ENCODE measurements at regions not wholly inside any gene's neighbourhood (a gene's known extent, or its start where the extent isn't known, plus 50 kb on each side); places are given as distances from the start of the nearest gene placed in this dataset.
A peak's percentile ranks its signal among the peaks of the same experiment; 100 is the strongest.

DNA sequence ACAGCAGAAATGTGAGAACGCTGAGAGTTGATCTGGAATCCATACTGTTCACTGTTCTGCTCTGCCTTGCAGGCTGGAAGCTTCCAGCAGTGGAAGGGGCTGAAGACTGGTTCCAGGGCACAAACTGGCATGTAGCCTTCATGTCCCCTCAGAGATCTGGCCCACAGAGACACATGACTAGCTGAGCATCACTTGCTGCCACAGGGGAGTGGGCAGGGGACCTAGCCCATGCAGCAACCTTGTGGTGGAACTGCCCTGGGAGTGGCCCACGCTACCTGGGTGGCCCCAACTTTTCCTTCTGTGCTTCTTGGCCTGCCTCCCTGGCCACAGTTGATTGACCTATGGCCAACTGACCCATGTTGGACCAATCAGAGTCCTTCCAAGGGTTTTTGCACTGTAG is 98.1 kb downstream of the TPRA1 start:
- Histone ChIP-seq H3K9me3 (replicated peaks in 1 of 2; ENCODE audit: control insufficient read depth in 1 of 2, insufficient read depth in 1 of 2, low read length in 2 of 2) (no peaks in the 10 kb centered on the region), H3K79me2 (ENCODE audit: insufficient read depth, low read length) (no peaks in the 10 kb centered on the region), H4K20me1 (ENCODE audit: insufficient read depth, low read length) (no peaks in the 10 kb centered on the region), H3K4me2 (replicated peaks; ENCODE audit: extremely low read depth, low read length, poor library complexity, severe bottlenecking) (no peak overlapping the region), H3K27me3 (ENCODE audit: control insufficient read depth in 2 of 2, insufficient read depth in 2 of 2, low read length in 2 of 2) (no peaks in the 10 kb centered on the region), H3K36me3 (replicated peaks in 1 of 2; ENCODE audit: control insufficient read depth in 1 of 2, insufficient read depth in 2 of 2, low read length in 2 of 2) (no peaks in the 10 kb centered on the region), H3K4me3 (replicated peaks in 1 of 3; ENCODE audit: low read depth in 2 of 3, low read length in 3 of 3) (no peak overlapping the region), H2AFZ (ENCODE audit: insufficient read depth, low read depth, low read length, poor library complexity, severe bottlenecking) (no peak overlapping the region), H3K4me1 (ENCODE audit: control insufficient read depth in 1 of 2, insufficient read depth in 2 of 2, low read length in 2 of 2) (no peaks in the 10 kb centered on the region), H3K27ac (ENCODE audit: low read depth in 1 of 2, low read length in 2 of 2) (no peak overlapping the region), H3K9ac (ENCODE audit: insufficient read depth, low read length, poor library complexity, severe bottlenecking) (no peak overlapping the region)
- 85% methylated on average over 2 of the region's 2 CpGs for WGBS (ENCODE audit: insufficient coverage)
- peak in 1 of 3 donors; percentile 1 for DNase-seq
- no peaks in the 10 kb centered on the region for H3K36me3 Mint-ChIP-seq
- H3K4me3 Mint-ChIP-seq = no peak overlapping the region
- TF ChIP-seq, protein P1, sequence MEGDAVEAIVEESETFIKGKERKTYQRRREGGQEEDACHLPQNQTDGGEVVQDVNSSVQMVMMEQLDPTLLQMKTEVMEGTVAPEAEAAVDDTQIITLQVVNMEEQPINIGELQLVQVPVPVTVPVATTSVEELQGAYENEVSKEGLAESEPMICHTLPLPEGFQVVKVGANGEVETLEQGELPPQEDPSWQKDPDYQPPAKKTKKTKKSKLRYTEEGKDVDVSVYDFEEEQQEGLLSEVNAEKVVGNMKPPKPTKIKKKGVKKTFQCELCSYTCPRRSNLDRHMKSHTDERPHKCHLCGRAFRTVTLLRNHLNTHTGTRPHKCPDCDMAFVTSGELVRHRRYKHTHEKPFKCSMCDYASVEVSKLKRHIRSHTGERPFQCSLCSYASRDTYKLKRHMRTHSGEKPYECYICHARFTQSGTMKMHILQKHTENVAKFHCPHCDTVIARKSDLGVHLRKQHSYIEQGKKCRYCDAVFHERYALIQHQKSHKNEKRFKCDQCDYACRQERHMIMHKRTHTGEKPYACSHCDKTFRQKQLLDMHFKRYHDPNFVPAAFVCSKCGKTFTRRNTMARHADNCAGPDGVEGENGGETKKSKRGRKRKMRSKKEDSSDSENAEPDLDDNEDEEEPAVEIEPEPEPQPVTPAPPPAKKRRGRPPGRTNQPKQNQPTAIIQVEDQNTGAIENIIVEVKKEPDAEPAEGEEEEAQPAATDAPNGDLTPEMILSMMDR (IDR thresholded peaks at IDR 0.05) = no peak
- no peaks in the 10 kb centered on the region for H3K4me1 Mint-ChIP-seq
- no peak overlapping the region for H3K27ac Mint-ChIP-seq
- H3K9me3 Mint-ChIP-seq = peaks cover 0 to 8% (median 1%) of the 10 kb centered on the region in 7 donors
- intact Hi-C loops (cut with micrococcal nuclease) = no loop called here
- peaks cover 4 to 14% (median 6%) of the 10 kb centered on the region in 3 donors for H3K27me3 Mint-ChIP-seq (ENCODE audit: low read depth in 3 of 3)

DNA sequence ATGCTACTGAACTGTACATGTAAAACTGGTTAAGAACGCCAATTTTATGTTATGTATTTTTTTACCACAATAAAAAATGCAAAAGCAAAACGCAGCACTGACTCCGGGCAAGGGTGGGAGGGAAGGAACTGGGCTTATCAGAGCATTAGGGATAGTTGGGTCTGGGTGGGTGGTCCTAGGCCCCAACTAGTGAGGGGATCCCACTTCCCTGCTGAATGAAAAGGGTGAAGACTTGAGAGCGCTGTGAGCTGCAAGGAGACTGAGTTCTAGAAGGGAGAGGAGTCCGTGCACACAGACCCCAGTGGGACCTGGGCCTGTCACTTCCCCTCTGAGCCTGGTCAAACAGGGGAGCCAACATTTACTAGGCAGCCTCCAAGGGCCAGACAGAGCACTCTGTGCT is 98.6 kb downstream of the TPRA1 start:
- Histone ChIP-seq H3K36me3 (replicated peaks in 1 of 2; ENCODE audit: control insufficient read depth in 1 of 2, insufficient read depth in 2 of 2, low read length in 2 of 2) (no peaks in the 10 kb centered on the region), H3K9ac (ENCODE audit: insufficient read depth, low read length, poor library complexity, severe bottlenecking) (no peak overlapping the region), H3K4me2 (replicated peaks; ENCODE audit: extremely low read depth, low read length, poor library complexity, severe bottlenecking) (no peak overlapping the region), H3K27ac (ENCODE audit: low read depth in 1 of 2, low read length in 2 of 2) (no peak overlapping the region), H3K79me2 (ENCODE audit: insufficient read depth, low read length) (no peaks in the 10 kb centered on the region), H3K4me3 (replicated peaks in 1 of 3; ENCODE audit: low read depth in 2 of 3, low read length in 3 of 3) (no peak overlapping the region), H2AFZ (ENCODE audit: insufficient read depth, low read depth, low read length, poor library complexity, severe bottlenecking) (no peak overlapping the region), H4K20me1 (ENCODE audit: insufficient read depth, low read length) (no peaks in the 10 kb centered on the region), H3K9me3 (replicated peaks in 1 of 2; ENCODE audit: control insufficient read depth in 1 of 2, insufficient read depth in 1 of 2, low read length in 2 of 2) (no peaks in the 10 kb centered on the region), H3K4me1 (ENCODE audit: control insufficient read depth in 1 of 2, insufficient read depth in 2 of 2, low read length in 2 of 2) (no peaks in the 10 kb centered on the region), H3K27me3 (ENCODE audit: control insufficient read depth in 2 of 2, insufficient read depth in 2 of 2, low read length in 2 of 2) (no peaks in the 10 kb centered on the region)
- WGBS (ENCODE audit: insufficient coverage) = 100% methylated on average over 1 of the region's 5 CpGs
- peaks cover 6 to 16% (median 11%) of the 10 kb centered on the region in 3 donors for H3K27me3 Mint-ChIP-seq (ENCODE audit: low read depth in 3 of 3)
- no peak overlapping the region for H3K4me3 Mint-ChIP-seq
- H3K4me1 Mint-ChIP-seq = no peaks in the 10 kb centered on the region
- intact Hi-C loops (cut with micrococcal nuclease) = no loop called here
- H3K36me3 Mint-ChIP-seq = no peaks in the 10 kb centered on the region
- DNase-seq = peak in 1 of 3 donors; percentile 1
- H3K9me3 Mint-ChIP-seq = peaks cover 0 to 8% (median 1%) of the 10 kb centered on the region in 7 donors
- H3K27ac Mint-ChIP-seq = no peak overlapping the region
- TF ChIP-seq, protein P1 (IDR thresholded peaks at IDR 0.05) = no peak
